ENCODE measurements at regions not wholly inside any gene's neighbourhood (a gene's known extent, or its start where the extent isn't known, plus 50 kb on each side); places are given as distances from the start of the nearest gene placed in this dataset.

DNA sequence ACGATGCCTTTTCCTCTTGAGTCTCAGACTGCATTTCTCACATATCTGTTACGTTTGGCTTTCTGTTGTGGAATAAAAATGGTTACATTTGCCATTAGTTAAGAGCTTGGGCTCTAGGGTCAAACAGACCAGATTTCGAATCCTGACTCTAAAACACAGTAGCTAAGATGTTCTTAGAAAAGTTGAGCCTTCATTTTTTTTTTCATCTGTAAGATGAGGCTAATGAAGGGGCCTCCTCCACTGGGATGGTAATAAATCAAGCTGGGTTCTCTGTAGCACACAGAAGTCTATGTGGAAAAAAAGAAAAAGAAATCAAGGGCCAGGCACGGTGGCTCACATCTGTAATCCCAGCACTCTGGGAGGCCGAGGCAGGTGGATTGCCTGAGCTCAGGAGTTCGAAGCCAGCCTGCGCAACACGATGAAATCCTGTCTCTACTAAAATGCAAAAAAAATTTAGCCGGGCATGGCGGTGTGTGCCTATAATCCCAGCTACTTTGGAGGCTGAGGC, 49.9 kb upstream of the CAPRIN1 start:
- H3K4me3 ChIP-seq, result no peak overlapping the region
- no peaks in the 10 kb centered on the region for H3K4me1 ChIP-seq (ENCODE audit: insufficient read depth)
- H3K27ac ChIP-seq, result no peak overlapping the region
- no peaks in the 10 kb centered on the region for H4K20me1 ChIP-seq (ENCODE audit: insufficient read depth, poor library complexity, severe bottlenecking)
- no peaks in the 10 kb centered on the region for H3K9me3 ChIP-seq (ENCODE audit: low read depth)
- H3K27me3 ChIP-seq, result no peaks in the 10 kb centered on the region
- H2AFZ ChIP-seq, result no peak overlapping the region
- no peak overlapping the region for H3K4me2 ChIP-seq
- H3K36me3 ChIP-seq (replicated peaks; ENCODE audit: insufficient read depth, low read depth), result no peaks in the 10 kb centered on the region
- no peak for TF ChIP-seq EZH2 (IDR thresholded peaks at IDR 0.05; ENCODE audit: borderline replicate concordance)
- TF ChIP-seq CTCF (IDR thresholded peaks at IDR 0.05; ENCODE audit: poor library complexity), result no peak
- no peak for TF ChIP-seq EZH2phosphoT487 (IDR thresholded peaks at IDR 0.05; ENCODE audit: low read depth, severe bottlenecking, unreplicated experiment)
- 86% methylated on average over 10 of the region's 10 CpGs for WGBS (ENCODE audit: low lambda C conversion rate, missing lambda C conversion rate)
- DNase-seq (ENCODE audit: low spot score), result no peak
- no peaks in the 10 kb centered on the region for H3K79me2 ChIP-seq
- no peaks in the 10 kb centered on the region for H3K9me2 ChIP-seq (replicated peaks; ENCODE audit: insufficient read depth)

- no peaks in the 10 kb centered on the region for H3K79me2 ChIP-seq
- no peaks in the 10 kb centered on the region for H3K4me1 ChIP-seq (ENCODE audit: insufficient read depth)
- no peak overlapping the region for H3K4me2 ChIP-seq
- no peaks in the 10 kb centered on the region for H3K9me3 ChIP-seq (ENCODE audit: low read depth)
- H3K4me3 ChIP-seq, result no peak overlapping the region
- H3K9me2 ChIP-seq (replicated peaks; ENCODE audit: insufficient read depth), result no peaks in the 10 kb centered on the region
- no peaks in the 10 kb centered on the region for H3K27me3 ChIP-seq
- no peaks in the 10 kb centered on the region for H3K36me3 ChIP-seq (replicated peaks; ENCODE audit: insufficient read depth, low read depth)
- H3K27ac ChIP-seq, result no peak overlapping the region
- 62% methylated on average over 2 of the region's 2 CpGs for WGBS (ENCODE audit: low lambda C conversion rate, missing lambda C conversion rate)
- no peak overlapping the region for H2AFZ ChIP-seq
- H4K20me1 ChIP-seq (ENCODE audit: insufficient read depth, poor library complexity, severe bottlenecking), result no peaks in the 10 kb centered on the region
- TF ChIP-seq EZH2phosphoT487 (IDR thresholded peaks at IDR 0.05; ENCODE audit: low read depth, severe bottlenecking, unreplicated experiment) (no peak), CTCF (IDR thresholded peaks at IDR 0.05; ENCODE audit: poor library complexity) (no peak), EZH2 (IDR thresholded peaks at IDR 0.05; ENCODE audit: borderline replicate concordance) (no peak)
- no peak for DNase-seq (ENCODE audit: low spot score)
Observed at GRCh38 chr11:33999393-33999792, 52.1 kb upstream of the CAPRIN1 start.

DNA sequence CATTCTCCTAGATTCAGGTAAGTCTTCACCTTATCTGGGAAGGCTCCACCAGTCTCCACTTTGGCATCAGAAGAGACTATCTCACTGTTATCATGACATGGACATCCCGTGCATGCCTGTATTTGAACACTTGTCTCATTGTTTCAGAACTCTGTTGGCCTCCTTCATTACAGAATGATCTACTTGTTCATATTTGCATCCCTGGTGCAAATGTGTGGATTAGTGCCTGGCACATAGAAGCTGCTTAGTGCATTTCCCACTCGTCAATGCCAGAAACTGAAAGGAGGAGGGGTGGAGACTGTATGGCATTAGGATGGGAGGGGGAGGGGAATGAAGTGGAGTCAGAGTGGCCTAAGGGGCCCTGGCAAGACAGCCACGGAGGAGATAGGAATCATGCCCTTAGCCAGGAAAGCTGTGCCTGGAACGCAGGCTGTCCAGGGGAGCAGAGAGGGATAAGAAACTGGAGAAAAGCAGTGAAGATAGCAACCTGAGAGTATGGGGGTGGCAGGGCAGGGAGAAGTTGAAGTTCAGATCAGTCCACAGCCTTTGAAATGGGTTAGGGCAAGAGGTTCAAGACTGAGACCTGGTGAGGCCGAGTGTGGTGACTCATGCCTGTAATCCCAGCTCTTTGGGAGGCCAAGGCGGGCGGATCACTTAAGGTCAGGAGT, 53.8 kb upstream of the CAPRIN1 start:
- no peaks in the 10 kb centered on the region for H3K4me1 ChIP-seq (ENCODE audit: insufficient read depth)
- no peaks in the 10 kb centered on the region for H3K9me2 ChIP-seq (replicated peaks; ENCODE audit: insufficient read depth)
- no peaks in the 10 kb centered on the region for H3K27me3 ChIP-seq
- WGBS (ENCODE audit: low lambda C conversion rate, missing lambda C conversion rate), result 58% methylated on average over 7 of the region's 7 CpGs
- peak overlapping the region; percentile 69 for H3K4me2 ChIP-seq
- no peaks in the 10 kb centered on the region for H4K20me1 ChIP-seq (ENCODE audit: insufficient read depth, poor library complexity, severe bottlenecking)
- H3K9me3 ChIP-seq (ENCODE audit: low read depth), result no peaks in the 10 kb centered on the region
- no peaks in the 10 kb centered on the region for H3K79me2 ChIP-seq
- H3K4me3 ChIP-seq, result no peak overlapping the region
- TF ChIP-seq EZH2 (IDR thresholded peaks at IDR 0.05; ENCODE audit: borderline replicate concordance), result no peak
- TF ChIP-seq CTCF (IDR thresholded peaks at IDR 0.05; ENCODE audit: poor library complexity), result no peak
- no peak for TF ChIP-seq EZH2phosphoT487 (IDR thresholded peaks at IDR 0.05; ENCODE audit: low read depth, severe bottlenecking, unreplicated experiment)
- H3K27ac ChIP-seq, result no peak overlapping the region
- DNase-seq (ENCODE audit: low spot score), result no peak
- no peak overlapping the region for H2AFZ ChIP-seq
- H3K36me3 ChIP-seq (replicated peaks; ENCODE audit: insufficient read depth, low read depth), result no peaks in the 10 kb centered on the region
